ENCODE measurements at regions not wholly inside any gene's neighbourhood (a gene's known extent, or its start where the extent isn't known, plus 50 kb on each side); places are given as distances from the start of the nearest gene placed in this dataset.
"Not testable (repeated sequence)": the region's sequence is repeated elsewhere in the genome, so short reads cannot be mapped to it uniquely, and the experiment has no call there.

DNA sequence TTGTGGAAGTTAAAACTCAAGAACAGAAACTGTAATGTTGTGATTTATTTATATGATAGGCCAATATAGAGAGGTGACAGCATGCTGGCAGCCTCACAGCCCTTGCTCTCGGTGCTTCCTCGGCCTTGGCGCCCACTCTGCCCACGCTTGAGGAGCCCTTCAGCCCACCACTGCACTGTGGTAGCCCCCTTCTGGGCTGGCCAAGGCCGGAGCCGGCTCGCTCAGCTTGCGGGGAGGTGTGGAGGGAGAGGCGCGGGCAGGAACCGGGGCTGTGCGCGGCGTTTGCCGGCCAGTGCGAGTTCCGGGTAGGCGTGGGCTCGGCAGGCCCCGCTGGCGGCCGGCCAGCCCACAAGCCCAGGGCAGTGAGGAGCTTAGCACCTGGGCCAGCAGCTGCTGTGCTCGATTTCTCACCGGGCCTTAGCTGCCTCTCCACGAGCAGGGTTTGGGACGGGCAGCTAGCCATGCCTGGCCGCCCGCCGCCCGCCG, 65.8 kb upstream of the SLC8A3 start:
- TF ChIP-seq, protein P1, sequence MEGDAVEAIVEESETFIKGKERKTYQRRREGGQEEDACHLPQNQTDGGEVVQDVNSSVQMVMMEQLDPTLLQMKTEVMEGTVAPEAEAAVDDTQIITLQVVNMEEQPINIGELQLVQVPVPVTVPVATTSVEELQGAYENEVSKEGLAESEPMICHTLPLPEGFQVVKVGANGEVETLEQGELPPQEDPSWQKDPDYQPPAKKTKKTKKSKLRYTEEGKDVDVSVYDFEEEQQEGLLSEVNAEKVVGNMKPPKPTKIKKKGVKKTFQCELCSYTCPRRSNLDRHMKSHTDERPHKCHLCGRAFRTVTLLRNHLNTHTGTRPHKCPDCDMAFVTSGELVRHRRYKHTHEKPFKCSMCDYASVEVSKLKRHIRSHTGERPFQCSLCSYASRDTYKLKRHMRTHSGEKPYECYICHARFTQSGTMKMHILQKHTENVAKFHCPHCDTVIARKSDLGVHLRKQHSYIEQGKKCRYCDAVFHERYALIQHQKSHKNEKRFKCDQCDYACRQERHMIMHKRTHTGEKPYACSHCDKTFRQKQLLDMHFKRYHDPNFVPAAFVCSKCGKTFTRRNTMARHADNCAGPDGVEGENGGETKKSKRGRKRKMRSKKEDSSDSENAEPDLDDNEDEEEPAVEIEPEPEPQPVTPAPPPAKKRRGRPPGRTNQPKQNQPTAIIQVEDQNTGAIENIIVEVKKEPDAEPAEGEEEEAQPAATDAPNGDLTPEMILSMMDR (IDR thresholded peaks at IDR 0.05; ENCODE audit: low read depth, low read length, missing control alignments), result no peak
- H3K4me3 ChIP-seq (ENCODE audit: low read depth, low read length), result peak overlapping the region; percentile 29
- in situ Hi-C loops (cut with HindIII; ENCODE audit: low sequenced_read_pairs), result no loop called here
- no peak for DNase-seq (ENCODE audit: low read depth)

DNA sequence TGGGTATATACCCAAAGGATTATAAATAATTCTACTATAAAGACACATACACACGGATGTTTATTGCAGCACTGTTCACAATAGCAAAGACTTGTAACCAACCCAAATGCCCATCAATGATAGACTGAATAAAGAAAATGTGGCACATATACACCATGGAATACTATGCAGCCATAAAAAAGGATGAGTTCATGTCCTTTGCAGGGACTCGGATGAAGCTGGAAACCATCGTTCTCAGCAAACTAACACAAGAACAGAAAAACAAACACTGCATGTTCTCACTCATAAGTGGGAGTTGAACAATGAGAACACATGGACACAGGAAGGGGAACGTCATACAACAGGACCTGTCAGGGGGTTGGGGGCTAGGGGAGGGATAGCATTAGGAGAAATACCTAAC, 64.8 kb upstream of the SLC8A3 start:
- H3K4me3 ChIP-seq (ENCODE audit: low read depth, low read length); in situ Hi-C loops (cut with HindIII; ENCODE audit: low sequenced_read_pairs); DNase-seq (ENCODE audit: low read depth): not testable (repeated sequence)

DNA sequence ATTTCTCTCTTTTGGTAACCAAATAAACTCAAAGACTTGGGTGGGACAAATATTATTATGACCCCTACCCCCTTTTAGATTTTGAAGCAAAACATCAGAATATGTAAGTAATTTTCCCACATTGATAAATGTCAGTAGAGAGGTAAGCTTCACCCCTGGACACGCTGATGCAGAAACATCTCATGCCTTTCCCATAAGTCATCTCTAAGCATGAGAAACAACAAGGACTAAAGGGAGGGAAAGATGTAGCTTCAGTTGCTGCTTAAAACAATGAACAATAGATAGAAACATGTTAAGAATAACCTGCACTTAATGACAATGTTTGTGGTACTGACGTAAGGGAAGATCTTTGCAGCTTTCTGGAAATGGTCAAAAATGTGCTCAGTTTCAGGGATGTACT, 56.3 kb upstream of the SLC8A3 start:
- in situ Hi-C loops (cut with HindIII; ENCODE audit: low sequenced_read_pairs), result no loop called here
- no peak overlapping the region for H3K4me3 ChIP-seq (ENCODE audit: low read depth, low read length)
- TF ChIP-seq, protein P1 (IDR thresholded peaks at IDR 0.05; ENCODE audit: low read depth, low read length, missing control alignments), result no peak
- DNase-seq (ENCODE audit: low read depth), result no peak

DNA sequence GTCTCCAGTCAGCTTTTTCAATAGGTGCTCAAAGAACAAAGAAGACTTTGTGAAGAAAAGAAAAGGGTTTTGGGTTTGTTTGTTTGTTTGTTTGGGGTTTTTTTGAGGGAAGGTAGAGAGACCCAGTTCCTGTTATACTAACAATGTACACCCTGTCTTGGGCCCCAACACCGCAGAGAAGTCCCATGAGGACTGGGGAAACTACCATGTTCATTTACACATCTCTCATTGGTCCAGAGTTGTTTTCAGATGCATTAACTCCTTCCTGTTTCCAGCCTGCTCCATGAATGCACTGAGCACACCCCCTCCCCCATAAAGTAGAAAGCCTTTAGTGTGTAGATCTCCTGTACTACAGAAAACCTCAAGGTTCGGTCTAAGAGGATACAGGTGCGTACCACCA, 51.1 kb upstream of the SLC8A3 start:
- H3K4me3 ChIP-seq (ENCODE audit: low read depth, low read length), result no peak overlapping the region
- DNase-seq (ENCODE audit: low read depth), result no peak
- in situ Hi-C loops (cut with HindIII; ENCODE audit: low sequenced_read_pairs), result no loop called here
- TF ChIP-seq, protein P1 (IDR thresholded peaks at IDR 0.05; ENCODE audit: low read depth, low read length, missing control alignments), result no peak

DNA sequence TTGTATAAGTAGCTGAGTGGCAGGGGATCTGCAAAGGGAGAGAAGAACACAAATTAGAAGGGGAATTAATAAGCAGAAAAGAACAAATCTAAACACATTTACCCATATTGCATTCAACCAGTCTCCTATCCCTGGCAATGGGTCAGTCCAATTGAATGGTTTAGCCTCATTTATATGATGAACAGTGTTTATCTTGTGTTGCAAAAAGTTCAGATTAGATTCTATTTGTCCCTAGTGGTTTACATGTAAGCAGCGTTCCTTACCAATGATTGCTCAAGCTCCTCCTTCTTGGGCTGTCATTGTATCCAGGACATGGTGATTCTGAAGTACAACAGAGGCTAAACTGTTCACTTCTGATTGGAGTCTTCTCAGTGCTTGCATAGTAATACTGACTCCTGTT, 49.9 kb upstream of the SLC8A3 start:
- DNase-seq (ENCODE audit: low read depth); in situ Hi-C loops (cut with HindIII; ENCODE audit: low sequenced_read_pairs); H3K4me3 ChIP-seq (ENCODE audit: low read depth, low read length): not testable (repeated sequence)
